RPMI7951 (cell line): ENCODE measurements at regions not wholly inside any gene's neighbourhood (a gene's known extent, or its start where the extent isn't known, plus 50 kb on each side); places are given as distances from the start of the nearest gene placed in this dataset.
A peak's percentile ranks its signal among the peaks of the same experiment; 100 is the strongest.

Experiments used
- DNase-seq: peaks from one replicate; pipeline ENCODE4 v3.0.0-alpha.2; 2012; ENCODE audit warnings: low read depth

DNA sequence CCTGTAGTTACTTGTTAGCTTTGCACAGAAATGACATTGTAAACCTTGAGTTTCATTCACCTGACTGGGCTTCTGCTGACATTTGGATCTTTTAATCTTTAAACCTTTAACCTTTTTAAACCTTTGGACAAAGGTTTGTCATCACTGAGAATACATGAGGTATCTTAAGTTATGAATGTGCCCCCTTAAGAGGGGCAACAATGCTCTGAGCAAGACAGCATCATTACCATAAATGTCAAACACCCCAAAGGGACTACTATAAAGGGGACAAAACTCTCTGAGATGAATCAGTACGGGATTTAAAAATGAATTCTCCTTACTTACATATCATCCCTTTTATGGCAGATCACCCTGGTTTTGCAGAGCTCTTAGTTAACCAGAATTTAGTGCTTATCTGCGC lies 203.3 kb downstream of the COG6 start:
- DNase-seq = no peak

DNA sequence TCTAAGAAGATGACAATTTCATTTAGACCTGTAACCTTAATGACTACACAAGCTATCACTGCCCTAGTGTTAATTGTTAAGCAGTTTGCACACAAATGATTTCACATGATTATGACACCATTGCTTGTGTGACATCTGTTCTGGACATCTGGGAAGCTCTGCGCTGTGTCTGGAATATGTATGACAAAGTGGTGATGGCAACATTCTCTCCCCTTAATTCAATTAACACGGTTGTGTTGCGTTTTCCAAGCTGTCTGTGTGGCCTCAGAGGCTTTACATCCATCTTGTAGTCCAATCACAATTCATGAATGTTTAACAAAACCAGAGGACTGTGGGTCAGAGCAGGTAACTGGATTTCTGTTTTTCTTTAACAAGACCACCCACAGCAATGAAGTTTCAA lies 204.4 kb downstream of the COG6 start:
- no peak for DNase-seq

- no peak for DNase-seq
These were observed 207.4 kb downstream of the COG6 start for GRCh38 chr13:39862900-39863299.

GRCh38 chr13:39864221-39864620 lies 208.8 kb downstream of the COG6 start:
- no peak for DNase-seq

DNA sequence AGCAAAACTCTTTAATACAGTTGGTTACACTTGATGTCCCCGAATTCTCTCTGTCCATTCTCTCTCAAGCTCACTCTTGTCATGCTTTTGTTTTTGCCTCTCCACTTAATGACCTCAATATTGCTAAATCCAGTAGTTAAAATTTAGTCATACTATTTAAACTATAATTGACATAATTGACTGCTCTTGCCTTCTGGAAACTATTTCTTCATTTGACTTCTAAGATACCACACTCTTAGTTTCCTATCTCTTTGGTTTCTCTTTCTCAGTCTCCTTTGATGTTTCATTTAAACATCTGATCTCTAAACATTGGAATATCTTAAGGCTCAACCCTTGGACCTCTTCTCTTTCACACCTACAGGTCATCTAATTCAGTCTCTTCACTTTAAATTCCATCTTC lies 211.3 kb downstream of the COG6 start:
- no peak for DNase-seq

DNA sequence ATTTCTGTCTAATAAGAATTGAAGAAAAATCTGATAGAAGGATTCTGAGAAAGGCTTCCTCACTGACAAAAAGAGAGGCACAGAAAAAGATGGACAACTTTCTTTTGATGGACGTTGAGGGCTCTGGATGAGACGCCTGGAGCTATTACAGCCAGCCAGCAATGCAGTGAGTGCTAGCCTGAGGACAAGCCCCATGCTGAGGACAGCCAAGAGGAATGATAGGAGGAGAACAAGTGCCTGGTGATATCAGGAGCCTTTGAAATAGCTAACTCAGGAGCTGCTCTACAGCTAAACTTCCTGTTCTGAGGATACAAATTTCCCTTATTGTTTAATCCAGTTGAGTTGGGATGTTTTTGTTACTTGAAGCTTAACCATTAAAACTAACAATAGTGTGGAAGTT lies 212.3 kb downstream of the COG6 start:
- DNase-seq = no peak

DNA sequence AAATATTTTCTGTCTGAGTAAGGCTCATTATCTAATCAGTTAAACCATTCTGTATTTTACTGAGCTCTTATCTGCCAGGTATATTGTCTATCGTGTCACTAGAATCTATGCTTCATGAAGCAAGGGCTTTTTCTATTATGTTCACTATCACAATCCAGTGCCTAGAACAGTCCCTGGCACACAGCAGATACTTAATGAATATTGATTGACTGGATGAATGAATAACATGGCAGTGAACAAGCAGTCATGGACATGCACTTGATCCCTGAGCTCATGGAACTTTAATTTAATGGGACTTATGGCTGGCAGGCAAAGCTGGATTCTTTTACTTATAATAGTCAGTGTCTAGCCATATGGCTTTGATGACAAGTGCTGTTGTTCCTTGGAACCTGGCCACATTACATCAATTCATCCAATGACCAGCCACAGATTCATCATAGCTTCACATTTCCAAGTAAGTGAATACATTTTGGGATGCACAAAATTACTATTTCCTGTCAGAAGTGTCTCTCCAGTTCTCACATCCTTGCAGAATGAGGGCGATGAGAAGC lies 214.8 kb downstream of the COG6 start:
- DNase-seq = no peak

GRCh38 chr13:39874331-39875053 lies 219.0 kb downstream of the COG6 start:
- no peak for DNase-seq

DNA sequence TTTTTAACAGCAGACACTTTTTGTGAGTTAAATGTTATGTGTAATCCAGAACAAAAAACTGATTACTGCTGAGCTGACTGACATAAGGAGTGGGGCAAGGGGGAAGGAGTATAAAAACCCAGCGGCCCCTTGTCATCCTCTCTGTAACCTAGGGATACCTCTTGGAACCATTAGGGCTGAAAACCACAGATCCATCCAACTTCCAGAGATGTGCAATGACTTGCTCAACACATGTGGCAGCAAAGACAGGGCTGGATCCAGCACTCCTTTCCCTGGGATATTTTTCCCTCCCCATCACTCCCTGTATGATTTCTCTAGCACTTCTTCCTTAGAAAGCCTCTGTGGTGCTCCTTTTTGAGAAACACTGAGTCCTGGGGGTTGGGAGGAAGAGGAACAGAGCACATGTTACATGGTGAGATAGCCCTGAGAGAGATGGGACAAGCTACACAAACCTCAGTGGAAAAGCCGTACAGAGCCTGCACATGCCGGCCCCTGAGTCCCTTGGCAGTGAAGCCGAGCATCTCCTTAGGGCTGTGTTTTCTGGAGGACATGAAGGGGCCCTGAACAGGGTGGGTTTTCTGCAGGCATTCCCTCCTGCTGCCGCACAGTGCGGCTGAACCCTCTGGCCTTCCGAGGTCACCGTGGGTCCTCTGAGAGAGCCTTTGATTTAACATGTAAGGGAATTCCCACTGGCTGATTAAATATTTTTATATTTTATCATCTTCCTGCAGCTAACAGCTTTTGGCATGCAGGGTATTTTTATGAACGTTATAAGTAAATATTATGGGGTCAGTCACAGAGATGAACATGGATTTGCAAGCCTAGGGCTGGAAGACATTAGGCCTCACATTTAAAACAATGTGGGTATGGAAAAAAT lies 219.9 kb downstream of the COG6 start:
- peak; percentile 7 for DNase-seq

GRCh38 chr13:39876258-39876657 lies 220.8 kb downstream of the COG6 start:
- DNase-seq = peak; percentile 81

GRCh38 chr13:39877134-39877533 lies 221.7 kb downstream of the COG6 start:
- DNase-seq = no peak

DNA sequence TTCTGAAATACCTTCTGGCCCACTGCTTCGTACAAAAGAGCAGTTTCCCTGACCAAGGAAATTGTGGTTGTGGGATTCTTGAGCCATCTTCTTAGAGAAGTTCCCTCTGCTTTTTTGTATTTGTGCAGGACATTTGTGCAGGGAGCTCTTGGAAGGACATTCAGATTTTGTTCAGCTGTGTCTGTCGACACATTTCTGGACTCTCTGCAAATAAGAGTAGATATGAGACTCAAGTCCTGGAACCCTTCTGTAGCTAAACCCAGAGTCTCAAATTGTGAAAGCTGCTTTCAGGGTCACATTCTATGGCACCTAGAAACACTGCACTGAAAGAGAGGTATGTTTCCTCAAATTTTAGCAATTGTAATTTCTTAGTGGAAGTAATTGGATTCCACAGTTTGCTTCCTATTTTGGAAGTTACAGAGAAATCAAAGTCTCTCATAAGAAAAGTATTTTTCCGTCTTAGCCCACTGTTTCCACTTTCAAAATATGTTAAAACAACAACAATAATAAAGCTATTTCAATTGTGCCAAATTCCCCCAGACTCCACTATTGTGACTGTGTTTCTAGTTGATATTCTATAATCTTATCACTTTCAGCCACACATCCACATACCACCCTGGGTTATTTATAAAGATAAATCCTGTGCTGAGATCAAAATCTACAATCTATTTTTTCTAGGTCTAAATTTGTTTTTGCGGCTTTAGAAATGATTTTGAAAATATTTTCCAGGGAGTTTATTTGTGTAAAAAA lies 224.0 kb downstream of the COG6 start:
- DNase-seq = no peak

GRCh38 chr13:39881383-39881782 lies 225.9 kb downstream of the COG6 start:
- no peak for DNase-seq

GRCh38 chr13:39881887-39882286 lies 226.4 kb downstream of the COG6 start:
- DNase-seq = no peak

GRCh38 chr13:39884166-39884565 lies 228.7 kb downstream of the COG6 start:
- DNase-seq = no peak

GRCh38 chr13:39886336-39886735 lies 230.9 kb downstream of the COG6 start:
- no peak for DNase-seq

DNA sequence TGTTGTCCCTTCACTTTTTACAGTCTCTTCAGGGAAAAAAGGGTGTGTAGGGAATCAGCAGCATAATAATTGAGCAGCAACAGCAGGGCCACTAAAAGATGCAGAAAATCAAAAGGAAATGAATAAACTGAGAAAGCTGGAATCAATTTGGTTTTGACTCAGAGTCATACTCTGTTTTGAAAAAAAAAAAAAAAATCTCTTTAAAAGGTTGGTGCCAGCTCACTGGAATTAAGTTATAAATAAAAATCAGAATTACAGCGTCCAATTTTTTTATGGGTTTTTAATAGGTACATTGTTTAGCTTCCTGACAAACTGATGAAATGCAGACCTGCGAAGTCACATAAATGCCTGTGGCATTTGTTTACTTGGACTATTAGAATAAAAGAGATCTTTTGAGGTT lies 231.9 kb downstream of the COG6 start:
- DNase-seq = no peak

DNA sequence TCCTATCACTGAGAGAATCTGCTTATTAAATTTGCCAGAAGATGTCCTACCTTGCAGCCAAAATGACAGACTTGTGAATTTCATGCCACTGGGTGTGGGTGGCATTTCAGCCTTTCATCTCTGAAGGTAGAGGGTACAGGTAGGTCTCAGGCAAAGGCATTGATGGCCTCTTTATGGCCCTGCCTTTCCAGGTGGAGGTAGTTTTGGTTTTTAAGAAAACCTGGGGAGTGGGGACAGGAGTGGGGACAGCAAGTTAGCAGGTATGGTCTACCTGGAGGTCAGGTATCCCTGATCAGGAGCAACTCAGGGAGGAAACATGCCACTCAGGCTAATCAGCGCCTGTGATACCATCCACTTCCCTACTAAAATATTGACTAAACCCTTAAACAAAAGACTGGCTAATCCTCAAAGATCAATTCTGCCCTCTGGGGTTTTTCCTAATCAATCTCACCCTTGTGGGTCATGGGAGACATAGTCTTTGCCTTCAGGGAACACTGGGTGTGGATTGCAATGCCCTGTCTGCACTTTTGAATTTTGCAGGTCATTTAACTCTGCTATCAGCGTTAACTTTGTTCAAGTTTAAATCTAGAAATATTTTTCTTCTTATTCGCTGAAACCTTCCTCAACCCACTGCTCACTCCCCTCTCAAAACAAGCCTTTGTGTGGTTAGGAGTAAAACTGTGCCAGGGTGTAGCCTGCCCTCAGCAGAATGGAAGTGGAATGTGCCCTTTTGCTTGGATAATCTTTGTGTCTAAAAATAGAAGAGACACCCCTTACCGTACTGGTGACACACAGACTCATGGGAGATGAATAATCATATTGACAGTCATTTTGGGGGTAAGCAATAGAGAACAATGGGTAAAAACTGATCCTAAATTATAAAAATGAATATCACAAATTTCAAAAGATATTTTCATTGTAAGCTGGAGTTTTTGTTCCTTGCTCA lies 233.7 kb downstream of the COG6 start:
- DNase-seq = peak; percentile 4

DNA sequence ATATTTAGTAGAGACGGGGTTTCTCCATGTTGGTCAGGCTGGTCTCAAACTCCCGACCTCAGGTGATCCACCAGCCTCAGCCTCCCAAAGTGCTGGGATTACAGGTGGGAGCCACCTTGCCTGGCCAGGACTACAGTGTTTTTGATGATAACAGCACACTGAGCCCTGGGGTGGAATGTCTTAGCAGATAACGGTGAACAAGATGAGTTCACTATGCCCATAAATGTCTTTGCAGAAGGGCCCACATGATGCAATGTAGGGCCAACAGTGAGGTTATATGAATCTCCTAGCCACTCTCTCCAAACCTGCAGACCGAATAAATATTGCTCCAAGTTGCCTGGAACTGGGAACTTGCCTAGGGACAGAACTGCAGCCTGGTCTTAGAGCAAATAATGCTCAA lies 235.1 kb downstream of the COG6 start:
- DNase-seq = no peak

DNA sequence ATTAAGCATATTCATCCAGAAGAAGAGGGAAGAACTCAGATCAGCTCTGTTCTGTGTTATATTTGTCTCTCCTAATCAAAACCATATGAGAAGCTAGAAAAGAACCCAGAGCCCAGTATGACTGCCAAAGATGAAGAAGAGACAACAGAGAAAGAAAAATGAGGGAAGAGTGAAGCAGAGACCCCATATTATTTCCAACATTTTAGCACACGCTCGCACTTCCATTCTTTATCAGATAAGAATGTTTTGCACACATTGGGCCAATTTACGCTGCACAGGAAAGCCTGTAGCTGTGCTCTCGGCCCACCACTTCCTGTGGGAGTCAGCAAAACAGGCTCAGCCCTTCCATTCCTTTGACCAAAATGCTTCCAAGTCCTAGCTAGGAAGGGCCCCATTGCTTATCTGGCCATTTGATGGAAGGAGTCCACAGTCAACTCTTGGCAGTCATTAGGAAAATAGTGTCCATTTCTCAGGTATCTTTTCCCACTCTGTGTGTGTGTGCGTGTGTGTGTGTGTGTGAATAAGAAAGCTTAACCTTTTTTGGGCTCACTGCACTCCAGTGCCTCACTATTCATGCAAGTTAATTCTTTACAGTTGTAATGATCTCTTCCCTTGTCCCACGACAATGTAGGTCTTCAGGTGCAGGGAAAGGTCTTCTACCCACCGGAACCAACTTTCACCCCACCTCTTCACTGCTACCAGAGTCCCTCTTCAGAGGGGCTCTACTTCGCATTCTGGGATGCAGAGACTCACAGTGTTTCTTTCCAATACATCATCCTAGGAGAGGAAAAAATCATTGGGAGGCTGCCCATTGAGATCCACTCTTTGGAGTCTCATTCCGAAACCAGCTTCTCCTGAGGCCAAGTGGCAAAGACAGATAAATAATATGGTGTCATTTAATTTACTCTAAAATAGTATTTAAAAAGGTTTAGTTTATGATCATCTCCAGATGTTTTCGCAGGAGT lies 237.5 kb downstream of the COG6 start:
- no peak for DNase-seq
